Breast epithelium (tissue), 4 donors: ENCODE measurements at regions not wholly inside any gene's neighbourhood (a gene's known extent, or its start where the extent isn't known, plus 50 kb on each side); places are given as distances from the start of the nearest gene placed in this dataset.
A peak's percentile ranks its signal among the peaks of the same experiment; 100 is the strongest.

Source experiments
- DNase-seq, 2 donors: peaks; one replicate each; pipeline ENCODE4 v3.0.0-alpha.2; 2019; ENCODE audit warnings: low spot score in 2 of 2
- H3K27ac ChIP-seq, 2 donors: fragments of 200-600 bp; sonication (generic) in 1 of 2; one replicate each; pipeline ENCODE4 v1.5.1; 2016 to 2019; ENCODE audit warnings: mild to moderate bottlenecking in 1 of 2
- H3K27me3 ChIP-seq, 2 donors: fragments of 200-600 bp; sonication (generic) in 1 of 2; one replicate each; pipeline versions ENCODE4 v1.5.1 to v1.6.0; 2017 to 2019; ENCODE audit warnings: control low read depth in 1 of 2, mild to moderate bottlenecking in 1 of 2
- H3K36me3 ChIP-seq: fragments of 200-600 bp; one replicate; pipeline ENCODE4 v1.5.1; 2019
- H3K4me1 ChIP-seq, 2 donors: fragments of 200-600 bp; sonication (generic); one replicate each; pipeline ENCODE4 v1.5.1; 2016 to 2019; ENCODE audit warnings: control low read depth in 1 of 2
- H3K4me3 ChIP-seq, 3 donors: fragments of 200-600 bp; sonication (generic); 1 replicate in 2 of 3; 2 replicates in 1 of 3; pipeline ENCODE4 v1.5.1; 2016 to 2019; ENCODE audit warnings: mild to moderate bottlenecking in 3 of 3, moderate library complexity in 2 of 3
- H3K9me3 ChIP-seq, 2 donors: fragments of 200-600 bp; sonication (generic) in 1 of 2; one replicate each; pipeline ENCODE4 v1.5.1; 2016 to 2019; ENCODE audit warnings: control low read depth in 1 of 2
- CTCF ChIP-seq, 3 donors: fragments of 450-650 bp; IDR thresholded peaks; one replicate each; pipeline ENCODE4 v1.5.1; 2016 to 2017; ENCODE audit warnings: antibody characterized with exemption in 3 of 3, mild to moderate bottlenecking in 3 of 3, moderate library complexity in 3 of 3
- POLR2A ChIP-seq: fragments of 450-650 bp; IDR thresholded peaks from one replicate; pipeline ENCODE4 v1.6.1; 2016; ENCODE audit warnings: antibody characterized with exemption, mild to moderate bottlenecking, moderate library complexity
- POLR2AphosphoS5 ChIP-seq, 3 donors: sonication (generic); formaldehyde crosslinking; IDR thresholded peaks; one replicate each; pipeline ENCODE4 v1.6.1; 2017; ENCODE audit warnings: antibody characterized with exemption in 3 of 3
- intact Hi-C: fragments of 100-400 bp; cut with DNase I; formaldehyde crosslinking; loops from one replicate; pipeline ENCODE4 v1.15.1; 2023; ENCODE audit warnings: low total_unique reads

DNA sequence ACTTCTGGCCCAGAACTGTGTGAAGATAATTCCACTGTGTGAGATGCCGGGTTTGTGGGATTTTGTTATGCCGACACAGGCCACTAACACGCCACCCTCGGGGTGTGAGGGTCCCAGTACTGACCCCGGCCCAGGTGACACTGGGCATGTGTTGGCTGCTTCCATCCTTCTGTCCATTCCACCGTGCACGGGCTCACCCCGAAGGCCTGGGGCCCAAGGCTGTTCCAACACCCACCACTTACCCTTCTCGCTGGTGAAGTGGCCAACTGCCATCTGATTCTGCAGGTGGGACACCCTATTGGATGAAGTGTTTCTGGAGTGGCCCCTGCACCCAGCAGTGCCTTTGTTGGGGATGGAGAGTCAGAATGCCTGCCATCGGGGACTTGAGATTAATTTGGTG, 1307.5 kb downstream of the BRD1 start:
- H3K4me3 ChIP-seq, result no peak overlapping the region
- H3K4me1 ChIP-seq, result no peaks in the 10 kb centered on the region
- H3K27me3 ChIP-seq, result peaks cover 0 to 8% of the 10 kb centered on the region in 2 donors
- no peaks in the 10 kb centered on the region for H3K9me3 ChIP-seq
- no peaks in the 10 kb centered on the region for H3K36me3 ChIP-seq
- DNase-seq, result no peak
- no peak for TF ChIP-seq CTCF (IDR thresholded peaks at IDR 0.05)
- TF ChIP-seq POLR2AphosphoS5 (IDR thresholded peaks at IDR 0.05), result no peak
- TF ChIP-seq POLR2A, result no peak
- intact Hi-C loops, result no loop called here
- no peak overlapping the region for H3K27ac ChIP-seq

DNA sequence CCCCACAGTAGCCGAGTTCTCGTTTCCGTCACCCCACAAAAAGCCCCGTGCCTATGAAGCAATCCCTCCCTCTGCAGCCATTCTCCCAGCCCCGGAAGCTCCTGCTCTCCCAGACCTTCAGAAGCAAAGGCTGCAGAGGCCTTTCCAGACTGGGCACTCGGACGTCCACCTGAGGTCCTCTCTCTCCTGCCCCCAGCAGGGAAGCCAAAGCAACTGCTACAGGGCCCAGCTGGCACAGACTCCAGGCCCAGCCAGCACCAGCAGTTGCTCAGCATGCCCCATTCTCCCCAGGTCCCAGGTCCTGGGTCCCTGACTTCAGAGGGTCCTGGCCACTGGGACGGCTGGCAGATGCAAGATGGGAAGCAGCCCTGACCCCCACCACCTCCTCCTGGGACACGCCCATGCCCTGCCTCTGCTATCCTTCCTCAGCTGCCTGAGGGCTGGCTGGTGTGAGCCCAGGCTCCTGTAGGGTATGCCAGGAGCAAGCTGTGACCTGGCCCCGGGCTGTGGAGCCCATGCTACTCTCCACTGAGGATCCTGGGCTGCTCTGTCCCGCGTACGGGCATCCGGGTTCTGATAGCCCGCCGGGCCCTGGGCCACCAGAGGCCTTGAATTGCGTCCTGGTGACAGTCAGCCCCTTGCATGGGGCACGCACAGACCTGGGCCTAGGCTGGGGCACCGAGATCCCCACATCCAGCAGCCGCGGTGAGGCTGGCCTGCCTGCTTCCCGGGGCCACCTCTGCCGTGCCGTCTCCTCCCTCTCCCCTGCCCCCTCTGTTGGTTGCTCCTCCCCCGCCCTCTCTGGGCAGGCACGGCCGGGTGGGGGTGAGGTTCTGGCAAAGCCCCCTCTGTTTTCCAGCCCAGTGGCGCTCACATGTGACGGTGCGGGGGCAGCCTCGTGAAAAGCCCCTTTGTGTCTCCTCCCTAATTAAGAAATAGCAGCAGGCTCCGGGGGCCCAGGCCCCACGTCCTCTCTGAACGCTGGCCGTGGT, 1310.3 kb downstream of the BRD1 start:
- intact Hi-C loops, result no loop called here
- no peak overlapping the region for H3K27ac ChIP-seq

DNA sequence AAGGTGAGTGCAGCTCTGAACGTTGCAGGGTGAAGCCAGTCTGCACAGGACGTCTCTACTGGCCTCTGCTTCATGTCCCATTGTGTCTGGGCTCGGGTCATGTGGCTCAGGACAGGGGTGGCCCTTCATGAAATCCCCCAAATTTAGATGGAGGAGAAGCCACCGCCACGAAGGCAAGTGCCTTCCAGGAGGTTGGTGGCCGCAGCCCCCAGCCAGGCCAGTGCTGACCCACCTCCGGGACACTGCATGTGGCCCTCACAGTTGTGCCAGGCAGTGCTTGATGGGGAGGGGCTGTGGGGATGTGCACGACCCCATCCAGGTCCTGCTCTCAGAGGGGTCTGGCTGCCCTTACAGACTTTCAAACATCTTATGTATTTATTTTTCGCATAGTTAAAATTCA, 1311.1 kb downstream of the BRD1 start:
- Histone ChIP-seq H3K9me3 (no peaks in the 10 kb centered on the region), H3K4me1 (no peaks in the 10 kb centered on the region), H3K36me3 (no peaks in the 10 kb centered on the region), H3K4me3 (no peak overlapping the region), H3K27me3 (peaks cover 0 to 8% of the 10 kb centered on the region in 2 donors), H3K27ac (no peak overlapping the region)
- DNase-seq, result no peak
- TF ChIP-seq POLR2AphosphoS5 (IDR thresholded peaks at IDR 0.05), result no peak
- TF ChIP-seq CTCF (IDR thresholded peaks at IDR 0.05), result no peak
- no peak for TF ChIP-seq POLR2A
- intact Hi-C loops, result no loop called here

More for the DNA sequence above, 1310.3 kb downstream of the BRD1 start:
- H3K36me3 ChIP-seq, result no peaks in the 10 kb centered on the region
- TF ChIP-seq CTCF (IDR thresholded peaks at IDR 0.05), result no peak
- no peak for TF ChIP-seq POLR2A
- no peak for TF ChIP-seq POLR2AphosphoS5 (IDR thresholded peaks at IDR 0.05)
- DNase-seq, result peak in 1 of 2 donors; percentile 37
- H3K9me3 ChIP-seq, result no peaks in the 10 kb centered on the region
- H3K27me3 ChIP-seq, result peaks cover 0 to 8% of the 10 kb centered on the region in 2 donors
- H3K4me1 ChIP-seq, result no peaks in the 10 kb centered on the region
- no peak overlapping the region for H3K4me3 ChIP-seq

GRCh38 chr22:48515571-48516200, 1312.0 kb downstream of the BRD1 start:
- no peak for DNase-seq
- Histone ChIP-seq H3K27me3 (peaks cover 0 to 8% of the 10 kb centered on the region in 2 donors), H3K27ac (no peak overlapping the region), H3K36me3 (no peaks in the 10 kb centered on the region), H3K9me3 (no peaks in the 10 kb centered on the region), H3K4me1 (no peaks in the 10 kb centered on the region), H3K4me3 (no peak overlapping the region)
- intact Hi-C loops, result no loop called here
- no peak for TF ChIP-seq POLR2AphosphoS5 (IDR thresholded peaks at IDR 0.05)
- no peak for TF ChIP-seq POLR2A
- no peak for TF ChIP-seq CTCF (IDR thresholded peaks at IDR 0.05)

- Histone ChIP-seq H3K4me1 (no peaks in the 10 kb centered on the region), H3K9me3 (no peaks in the 10 kb centered on the region), H3K27me3 (peaks cover 0 to 8% of the 10 kb centered on the region in 2 donors), H3K27ac (no peak overlapping the region), H3K4me3 (no peak overlapping the region), H3K36me3 (no peaks in the 10 kb centered on the region)
- TF ChIP-seq POLR2A (no peak), CTCF (IDR thresholded peaks at IDR 0.05) (no peak), POLR2AphosphoS5 (IDR thresholded peaks at IDR 0.05) (no peak)
- no peak for DNase-seq
- intact Hi-C loops, result no loop called here
Observed at GRCh38 chr22:48513929-48514328, 1313.7 kb downstream of the BRD1 start.
